A673 (cell line): ENCODE measurements at regions not wholly inside any gene's neighbourhood (a gene's known extent, or its start where the extent isn't known, plus 50 kb on each side); places are given as distances from the start of the nearest gene placed in this dataset.

Source experiments
- BruUV-seq: library from RNA; stranded (reverse); fragments of 400-500 nt; replicated peaks from 2 replicates; lab custom pipeline; 2021; lab: Mats Ljungman, UMichigan
- CTCF ChIA-PET: fragments of 300-600 bp; sonication (Branson Sonifier 250); formaldehyde crosslinking; loops from one replicate; lab custom pipeline; 2022; ENCODE audit warnings: antibody characterized with exemption; lab: Charles Lee
- POLR2A ChIA-PET: fragments of 300-600 bp; sonication (Branson Sonifier 250); formaldehyde crosslinking; loops from one replicate; lab custom pipeline; 2022; ENCODE audit warnings: antibody characterized with exemption; ENCODE audit not compliant: low non-redundant PET; lab: Charles Lee
- DNase-seq: peaks from one replicate; pipeline ENCODE4 v3.0.0-alpha.2; 2015; ENCODE audit warnings: low spot score
- H3K27ac ChIP-seq: fragments of 200-600 bp; sonication (generic); 2 replicates; pipeline ENCODE4 v1.5.1; 2016; ENCODE audit warnings: mixed run types, low read depth, mild to moderate bottlenecking, mixed read lengths, antibody characterized with exemption, low read length; ENCODE audit not compliant: poor library complexity, severe bottlenecking
- H3K27me3 ChIP-seq: fragments of 200-600 bp; sonication (generic); replicated peaks from 2 replicates; pipeline ENCODE4 v1.6.1; 2017; ENCODE audit warnings: mixed run types, low read depth, mild to moderate bottlenecking, mixed read lengths, antibody characterized with exemption, low read length; ENCODE audit not compliant: insufficient read depth, poor library complexity
- H3K36me3 ChIP-seq: fragments of 200-600 bp; sonication (generic); 2 replicates; pipeline ENCODE4 v1.6.1; 2016; ENCODE audit warnings: mixed run types, mild to moderate bottlenecking, mixed read lengths, antibody characterized with exemption, low read length; ENCODE audit not compliant: insufficient read depth, poor library complexity, severe bottlenecking
- H3K4me1 ChIP-seq: fragments of 200-600 bp; sonication (generic); 2 replicates; pipeline ENCODE4 v1.6.1; 2017; ENCODE audit warnings: mixed run types, mild to moderate bottlenecking, mixed read lengths, antibody characterized with exemption, low read length; ENCODE audit not compliant: insufficient read depth, poor library complexity, severe bottlenecking
- H3K4me3 ChIP-seq: fragments of 200-600 bp; sonication (generic); 2 replicates; pipeline ENCODE4 v1.5.1; 2016; ENCODE audit warnings: low read depth, mixed run types, mild to moderate bottlenecking, mixed read lengths, low read length; ENCODE audit not compliant: poor library complexity, severe bottlenecking
- H3K9me3 ChIP-seq: fragments of 200-600 bp; sonication (generic); 2 replicates; pipeline ENCODE4 v1.6.1; 2016; ENCODE audit warnings: mixed run types, low read depth, mild to moderate bottlenecking, mixed read lengths, antibody characterized with exemption, low read length; ENCODE audit not compliant: poor library complexity, severe bottlenecking
- CTCF ChIP-seq: fragments of 300-800, 200-600 bp; sonication (generic); conservative IDR thresholded peaks from 2 replicates; pipeline ENCODE4 v1.5.1; 2017; ENCODE audit warnings: low read depth, mild to moderate bottlenecking, antibody characterized with exemption, low read length, moderate library complexity, mixed read lengths
- EZH2 ChIP-seq: fragments of 200-600 bp; sonication (generic); IDR thresholded peaks from 2 replicates; pipeline ENCODE4 v1.6.1; 2017; ENCODE audit warnings: borderline replicate concordance, low read depth, mild to moderate bottlenecking, mixed read lengths, antibody characterized with exemption, low read length; ENCODE audit not compliant: poor library complexity, severe bottlenecking
- intact Hi-C: fragments of 100-400 bp; cut with micrococcal nuclease; formaldehyde crosslinking; loops from one replicate; pipeline ENCODE4 v1.10.0; 2022; ENCODE audit not compliant: unreplicated experiment

GRCh38 chr3:106182950-106183511 is 314.2 kb upstream of the CBLB start:
- peaks cover 15% of the 10 kb centered on the region for H3K4me1 ChIP-seq
- no peak overlapping the region for H3K4me3 ChIP-seq
- H3K27ac ChIP-seq, result no peak overlapping the region
- no peak for DNase-seq
- no peaks in the 10 kb centered on the region for H3K27me3 ChIP-seq
- ChIA-PET POLR2A (interaction anchor here (0.7 kb wide), 1 partner anchor 40 kb away, joined by 3 read pairs; no protein-coding TSS in a partner anchor), CTCF (no interaction called here)
- intact Hi-C loops, result no loop called here
- no peaks in the 10 kb centered on the region for H3K36me3 ChIP-seq
- TF ChIP-seq CTCF, result no peak
- no peak for TF ChIP-seq EZH2
- no TSS peak for BruUV-seq
- H3K9me3 ChIP-seq, result no peaks in the 10 kb centered on the region

- no peaks in the 10 kb centered on the region for H3K27me3 ChIP-seq
- ChIA-PET CTCF (no interaction called here), POLR2A (no interaction called here)
- H3K4me3 ChIP-seq, result no peak overlapping the region
- no TSS peak for BruUV-seq
- DNase-seq, result peak; percentile 51
- H3K27ac ChIP-seq, result no peak overlapping the region
- H3K36me3 ChIP-seq, result no peaks in the 10 kb centered on the region
- H3K4me1 ChIP-seq, result peaks cover 15% of the 10 kb centered on the region
- TF ChIP-seq EZH2 (no peak), CTCF (no peak)
- intact Hi-C loops, result no loop called here
- H3K9me3 ChIP-seq, result no peaks in the 10 kb centered on the region
Observed at GRCh38 chr3:106183762-106184391, 315.1 kb upstream of the CBLB start.

- no peaks in the 10 kb centered on the region for H3K36me3 ChIP-seq
- CTCF ChIA-PET, result no interaction called here
- TF ChIP-seq CTCF (no peak), EZH2 (no peak)
- no peak for DNase-seq
- peaks cover 15% of the 10 kb centered on the region for H3K4me1 ChIP-seq
- no peak overlapping the region for H3K27ac ChIP-seq
- no TSS peak for BruUV-seq
- no peaks in the 10 kb centered on the region for H3K9me3 ChIP-seq
- H3K4me3 ChIP-seq, result no peak overlapping the region
- H3K27me3 ChIP-seq, result no peaks in the 10 kb centered on the region
- POLR2A ChIA-PET, result no interaction called here
- intact Hi-C loops, result no loop called here
Observed at GRCh38 chr3:106184540-106185457, 316.0 kb upstream of the CBLB start.
